ENCODE measurements at regions not wholly inside any gene's neighbourhood (a gene's known extent, or its start where the extent isn't known, plus 50 kb on each side); places are given as distances from the start of the nearest gene placed in this dataset.
A peak's percentile ranks its signal among the peaks of the same experiment; 100 is the strongest.

DNA sequence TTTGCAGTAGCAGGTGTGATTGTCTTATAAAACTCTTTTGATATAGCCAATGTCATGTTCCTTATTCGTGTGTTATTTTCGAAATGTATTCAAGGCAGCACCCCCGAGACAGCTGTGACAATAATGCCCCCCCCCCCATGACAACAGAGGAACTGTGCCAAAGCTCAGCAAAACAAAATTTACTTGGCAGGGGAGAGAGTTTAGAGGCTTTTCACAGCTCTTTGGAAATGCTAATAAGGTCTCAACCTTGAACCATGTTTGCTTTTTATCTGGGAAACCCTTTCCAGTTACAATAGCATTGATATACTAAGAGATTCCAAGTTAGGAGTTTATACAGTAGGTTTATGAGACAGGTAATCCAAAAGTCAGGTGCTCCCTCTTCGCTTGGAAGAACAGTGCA lies 56.4 kb upstream of the USP44 start:
- DNase-seq, result no peak

DNA sequence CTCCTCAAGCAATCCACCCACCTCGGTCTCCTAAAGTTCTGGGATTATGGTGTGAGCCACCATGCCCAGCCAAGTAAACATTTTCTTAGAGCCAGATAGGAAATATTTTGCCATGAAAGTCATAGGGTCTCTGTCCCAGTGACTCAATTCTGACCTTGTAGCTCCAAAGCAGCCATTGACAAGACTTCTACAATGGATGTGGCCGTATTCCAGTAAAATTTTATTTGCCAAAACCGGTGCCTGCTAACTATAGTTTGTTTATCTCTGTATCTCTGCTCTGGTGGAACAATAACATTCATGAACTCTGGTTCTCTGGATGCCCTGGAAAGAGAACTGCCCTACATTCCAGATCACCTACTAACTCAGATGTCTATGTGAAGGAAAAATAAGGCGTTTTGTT lies 54.6 kb upstream of the USP44 start:
- DNase-seq, result no peak

DNA sequence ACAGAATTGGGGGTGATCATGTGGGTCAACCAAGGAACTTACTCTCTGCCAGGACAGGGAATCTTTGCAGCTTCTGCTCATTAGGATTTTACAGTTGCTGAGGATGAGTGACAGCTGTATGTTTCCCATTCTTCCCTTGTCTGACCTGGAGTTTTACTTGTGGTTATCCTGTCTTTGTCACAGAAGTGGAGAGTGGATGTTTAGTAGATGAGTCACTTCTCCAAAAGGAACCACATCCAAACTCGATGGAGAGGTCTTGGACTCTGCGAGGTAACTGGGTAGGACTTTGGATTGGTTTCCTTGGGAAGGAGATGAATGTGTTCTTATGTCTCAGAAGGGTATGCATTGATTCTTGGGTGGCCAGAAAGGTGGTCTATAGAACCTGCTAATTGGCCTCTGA lies 53.8 kb upstream of the USP44 start:
- DNase-seq, result no peak

DNA sequence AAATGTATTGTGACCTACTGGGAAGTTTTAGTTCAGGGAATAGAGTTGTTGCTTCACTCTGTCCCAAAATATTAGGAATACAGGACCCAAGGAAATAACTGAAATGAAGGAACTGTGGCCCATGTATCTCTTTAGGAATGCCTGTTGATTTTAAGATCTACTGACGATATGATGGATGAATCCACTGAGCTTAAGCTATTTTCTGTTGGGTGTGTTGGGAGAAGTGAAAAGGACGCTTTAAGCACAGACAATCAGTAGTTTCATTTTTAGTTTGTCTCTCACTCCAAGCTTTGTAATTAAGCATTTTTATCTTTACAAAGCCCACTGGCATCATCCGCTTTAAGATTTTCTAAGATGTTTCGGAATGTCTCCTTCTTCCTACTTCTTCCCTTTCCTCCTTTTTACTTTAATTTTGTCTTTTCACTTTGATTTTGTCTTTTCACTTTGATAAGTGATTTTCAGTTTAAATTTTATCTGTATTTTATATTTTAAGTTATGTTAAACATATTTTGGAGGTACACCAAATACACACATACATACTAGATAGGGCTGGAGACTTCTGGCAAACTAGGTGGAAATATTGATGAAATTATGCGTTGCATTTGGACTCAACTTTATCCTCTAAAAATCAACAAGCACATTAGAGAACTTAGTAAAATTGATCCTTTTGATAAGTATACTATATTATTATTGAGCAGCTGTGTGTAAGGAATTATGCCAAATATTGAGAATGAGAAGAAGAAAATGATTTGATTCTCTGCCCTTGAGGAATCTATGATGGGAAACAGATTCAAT lies 52.3 kb upstream of the USP44 start:
- DNase-seq, result no peak

DNA sequence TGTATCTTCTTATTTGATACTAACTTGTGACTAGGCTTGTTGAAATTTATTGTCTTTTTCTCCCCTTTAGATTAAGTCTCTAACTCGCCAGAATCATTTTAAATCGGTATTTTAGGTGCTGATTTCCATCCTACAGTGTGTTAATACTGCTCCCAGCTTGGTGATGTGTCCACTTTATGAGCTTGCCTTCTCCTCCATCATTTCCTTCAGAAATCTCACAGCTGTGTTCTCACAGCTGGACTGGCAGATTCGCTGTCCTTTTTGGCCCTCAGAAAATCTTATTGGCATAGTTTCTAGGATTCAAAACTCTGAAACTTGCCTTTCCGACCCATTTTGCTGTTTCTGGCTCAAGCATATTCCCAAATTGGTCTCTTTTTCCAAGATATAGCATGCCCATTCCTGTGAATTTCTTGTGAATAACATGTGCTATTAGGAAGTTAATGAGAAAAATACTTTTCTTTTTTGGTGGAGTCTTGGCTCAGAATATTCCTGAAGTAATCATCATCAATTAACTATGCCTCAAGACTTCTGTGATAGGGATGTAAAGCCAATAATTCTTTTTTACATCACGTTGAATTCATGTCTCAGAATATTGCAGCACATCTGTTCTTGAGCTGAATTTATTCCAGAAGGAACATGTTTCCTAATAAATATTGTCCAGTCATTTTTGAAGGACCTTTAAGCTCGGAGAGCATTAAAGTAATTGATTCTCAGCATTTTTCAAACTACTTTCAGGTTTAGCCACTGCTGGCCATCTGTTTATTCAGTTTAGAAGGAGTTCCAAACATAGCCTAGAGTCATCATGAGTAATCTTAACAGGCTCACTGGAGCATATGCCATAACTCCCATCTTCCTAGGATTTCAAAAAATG lies 50.0 kb upstream of the USP44 start:
- peak; percentile 26 to 89 for DNase-seq

All from NCI-H524 (cell line).